Hematopoietic multipotent progenitor cell treated with erythropoietin and hydrocortisone succinate and interleukin-3 and kit ligand, for 4 days (in vitro differentiated cells): ENCODE measurements at regions not wholly inside any gene's neighbourhood (a gene's known extent, or its start where the extent isn't known, plus 50 kb on each side); places are given as distances from the start of the nearest gene placed in this dataset.

Experiments
- DNase-seq: peaks from one replicate; pipeline ENCODE4 v3.0.0-alpha.2; 2015

DNA sequence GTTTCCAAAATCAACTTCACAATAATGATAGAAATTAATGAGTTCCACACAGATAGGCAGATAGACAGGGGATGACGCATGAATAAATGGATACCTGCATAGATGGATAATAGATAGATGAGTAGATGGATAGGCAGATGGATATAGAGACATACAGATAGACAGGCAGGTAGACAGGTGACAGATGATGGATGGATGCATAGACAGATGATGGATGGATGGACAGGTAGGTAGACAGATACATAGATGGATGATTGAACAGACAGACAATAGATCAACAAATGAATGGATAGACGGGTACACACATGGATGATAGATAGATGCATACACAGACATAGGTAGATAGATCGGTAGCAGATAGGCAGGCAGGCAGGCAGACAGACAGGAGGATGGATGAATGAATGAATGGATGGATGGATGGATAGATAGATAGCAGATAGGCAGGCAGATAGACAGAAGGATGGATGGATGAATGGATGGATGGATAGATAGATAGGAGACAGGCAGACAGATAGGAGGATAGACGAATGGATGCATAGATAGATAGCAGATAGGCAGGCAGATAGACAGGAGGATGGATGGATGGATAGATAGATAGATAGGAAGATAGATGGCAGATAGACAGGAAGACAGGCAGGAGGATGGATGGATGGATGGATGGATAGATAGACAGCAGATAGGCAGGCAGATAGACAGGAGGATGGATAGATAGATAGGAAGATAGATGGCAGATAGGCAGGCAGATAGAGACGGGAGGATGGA lies 142.5 kb downstream of the RBFOX3 start:
- DNase-seq = no peak

DNA sequence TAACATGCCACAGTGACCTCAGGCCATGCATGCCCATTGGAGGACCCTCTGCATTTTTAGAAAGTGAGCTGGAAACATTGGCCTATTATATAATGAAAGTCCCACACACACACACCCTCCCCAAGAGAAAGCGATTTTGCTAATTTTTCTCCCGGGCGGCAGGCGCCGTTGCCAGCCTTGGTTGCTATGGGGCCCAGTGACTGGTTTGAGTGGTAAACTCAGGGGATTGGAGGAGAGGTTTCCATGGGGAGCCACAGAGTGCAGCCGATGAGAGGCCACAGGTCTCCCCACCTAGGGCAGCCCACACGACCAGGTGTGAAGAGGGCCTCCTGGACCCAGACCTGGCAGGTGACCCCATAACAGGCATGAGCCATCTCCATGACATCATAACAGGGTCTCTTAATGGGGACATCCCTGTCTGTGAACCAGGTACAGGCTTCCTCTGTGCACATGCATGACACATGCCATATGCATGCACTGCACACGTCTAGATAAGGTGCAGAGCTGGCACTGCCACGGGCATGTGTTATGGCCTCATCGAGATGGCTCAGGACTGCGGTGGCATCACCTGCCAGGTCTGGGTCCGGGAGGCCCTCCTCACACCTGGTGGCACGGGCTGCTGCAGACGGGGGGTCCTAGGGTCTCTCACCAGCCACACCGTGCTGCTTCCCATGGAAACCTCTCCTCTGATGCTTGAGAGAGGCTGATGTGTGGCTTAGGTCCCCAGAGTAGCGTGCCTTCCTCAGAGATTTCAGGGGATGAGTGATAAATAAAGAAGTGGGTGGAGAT lies 144.1 kb downstream of the RBFOX3 start:
- no peak for DNase-seq

DNA sequence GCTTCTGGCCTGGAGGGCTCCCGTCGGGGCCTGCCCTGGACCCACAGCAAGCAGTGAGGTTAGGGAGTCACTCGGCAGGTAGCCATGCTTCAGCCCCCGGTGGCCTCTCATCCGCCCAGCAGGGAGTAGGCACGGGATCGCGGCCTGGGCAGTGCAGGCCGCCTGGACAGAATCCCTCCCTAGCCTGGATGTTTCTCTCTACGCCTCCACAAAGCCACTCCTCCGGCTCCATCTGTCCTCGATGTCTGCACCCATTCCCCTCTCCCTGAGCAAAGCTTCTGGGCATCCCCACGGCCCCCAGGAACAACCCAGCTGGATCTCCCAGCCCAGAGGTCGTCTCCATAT lies 145.2 kb downstream of the RBFOX3 start:
- no peak for DNase-seq

DNA sequence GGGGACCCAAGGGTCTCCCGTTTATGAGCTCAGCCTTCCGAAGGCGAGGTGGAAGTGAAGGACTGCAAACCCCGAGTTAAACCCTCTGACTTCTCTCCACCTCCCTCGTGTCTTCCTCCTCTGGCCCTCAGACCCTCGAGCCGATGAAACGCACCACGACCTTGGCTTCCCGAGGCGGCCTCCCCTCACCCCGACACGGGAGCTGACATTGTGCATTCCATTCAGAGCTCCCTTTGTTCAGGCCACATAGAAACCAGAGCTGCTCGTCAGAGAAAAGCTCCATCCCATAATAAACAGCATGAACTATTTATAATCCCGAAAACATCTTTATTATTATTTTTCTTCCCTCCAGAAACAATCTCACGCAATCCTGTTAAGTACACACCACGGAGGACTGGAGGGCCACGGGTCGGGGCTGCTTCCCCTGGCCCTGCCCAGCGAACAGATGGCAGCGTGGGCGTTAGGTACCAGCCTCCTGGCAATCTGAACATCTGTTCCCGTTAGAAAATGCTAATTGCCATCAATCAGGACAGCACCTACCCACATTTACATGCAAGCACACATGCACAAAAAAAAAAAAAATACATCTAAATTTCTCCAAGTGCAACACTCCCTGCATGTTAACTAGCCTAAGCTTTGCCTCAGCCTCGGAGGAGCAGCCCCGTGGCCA lies 145.7 kb downstream of the RBFOX3 start:
- DNase-seq = no peak

DNA sequence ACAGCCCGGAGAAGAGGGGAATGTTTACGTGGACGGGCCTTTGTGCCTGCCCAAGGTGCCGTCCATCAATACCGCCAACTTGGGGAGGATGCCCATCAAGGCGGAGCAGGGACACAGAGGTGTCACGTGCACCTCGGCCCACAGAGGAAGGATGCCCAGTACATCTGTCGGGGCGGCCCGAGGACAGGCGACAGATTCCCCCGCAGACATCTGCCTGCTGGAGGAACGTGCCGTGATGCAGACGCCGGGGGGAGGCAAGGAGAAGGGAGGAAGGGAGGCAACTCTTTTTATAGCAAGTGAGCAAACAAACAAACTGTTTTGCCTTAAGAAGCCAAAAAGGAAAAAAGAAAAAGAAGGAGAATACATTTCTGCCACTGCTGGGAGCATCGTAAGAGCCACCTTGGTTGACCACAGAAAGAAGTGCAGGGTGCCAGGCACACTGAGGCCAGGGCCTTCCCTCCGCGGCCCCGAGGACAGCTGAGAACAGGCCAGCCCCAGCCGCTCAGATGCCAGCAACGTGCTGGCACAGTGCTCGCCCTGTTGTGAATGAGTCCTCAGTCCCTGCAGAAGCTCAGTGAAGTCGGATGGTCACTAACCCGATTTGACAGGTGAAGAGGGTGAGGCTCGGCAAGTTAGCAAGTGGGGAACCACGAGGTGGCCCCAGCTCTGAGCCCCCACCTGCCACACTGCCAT lies 146.4 kb downstream of the RBFOX3 start:
- no peak for DNase-seq

DNA sequence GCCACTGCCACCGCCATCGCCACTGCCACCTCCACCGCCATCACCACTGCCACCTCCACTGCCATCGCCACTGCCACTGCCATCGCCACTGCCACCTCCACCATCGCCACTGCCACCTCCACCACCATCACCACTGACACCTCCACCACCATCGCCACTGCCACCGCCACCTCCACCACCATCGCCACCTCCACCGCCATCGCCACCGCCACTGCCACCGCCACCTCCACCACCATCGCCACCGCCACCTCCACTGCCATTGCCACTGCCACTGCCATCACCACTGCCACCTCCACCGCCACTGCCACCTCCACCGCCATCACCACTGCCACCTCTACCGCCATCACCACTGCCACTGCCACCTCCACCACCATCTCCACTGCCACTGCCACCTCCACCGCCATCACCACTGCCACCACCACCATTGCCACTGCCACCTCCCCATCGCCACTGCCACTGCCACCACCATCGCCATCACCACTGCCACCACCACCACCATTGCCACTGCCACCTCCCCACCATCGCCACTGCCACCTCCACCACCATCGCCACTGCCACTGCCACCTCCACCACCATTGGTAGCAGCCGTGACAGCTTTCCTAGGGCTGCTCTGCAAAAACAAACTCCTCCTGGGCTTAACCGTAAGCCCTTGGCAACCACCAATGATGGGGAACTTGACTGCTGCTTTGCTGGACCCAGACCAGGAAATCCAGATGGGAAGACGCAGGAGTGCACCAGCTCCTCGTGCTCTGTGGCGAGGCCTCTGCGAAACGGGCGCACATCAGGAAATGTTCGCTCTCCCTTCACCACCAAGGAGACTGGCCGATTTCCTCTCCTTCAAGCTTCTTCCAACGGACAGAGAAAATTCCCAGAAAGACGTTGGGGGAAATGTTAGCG lies 147.2 kb downstream of the RBFOX3 start:
- DNase-seq = no peak

DNA sequence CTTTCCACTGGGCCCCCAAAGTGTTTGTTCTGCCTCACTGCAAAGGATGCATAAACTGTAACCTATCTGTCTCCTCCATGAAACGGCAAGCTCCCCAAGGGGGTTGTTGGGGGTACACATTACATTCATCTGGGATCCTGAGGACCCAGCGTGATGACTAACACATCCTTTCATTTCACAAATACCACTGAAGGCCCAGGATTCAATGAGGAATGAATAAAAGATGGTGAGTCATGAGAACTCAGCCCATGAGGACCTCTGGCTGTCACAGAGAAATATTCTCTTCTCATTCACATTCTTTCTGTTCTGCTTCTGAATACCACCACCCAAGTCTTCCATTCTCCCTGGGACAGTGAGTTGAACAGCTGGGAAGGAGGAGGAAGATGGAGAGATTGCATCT lies 149.8 kb downstream of the RBFOX3 start:
- no peak for DNase-seq

DNA sequence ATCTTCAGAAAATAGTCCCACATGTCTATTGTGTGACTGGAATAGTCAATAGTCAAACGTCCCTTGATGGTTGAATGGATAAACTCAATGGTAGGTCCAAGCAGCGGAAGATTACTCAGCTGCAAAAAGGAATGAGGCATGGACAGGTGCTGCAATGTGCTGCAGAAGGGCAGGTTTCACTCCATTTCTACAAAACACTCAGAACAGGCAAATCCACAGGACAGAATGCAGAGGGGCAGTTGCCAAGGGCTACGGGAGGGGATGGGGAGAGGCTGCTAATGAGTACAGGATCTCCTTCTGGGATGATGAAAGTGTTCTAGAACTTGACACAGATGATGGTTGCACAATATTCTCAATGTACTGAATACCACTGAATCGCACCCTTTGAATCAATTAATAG lies 151.0 kb downstream of the RBFOX3 start:
- DNase-seq = no peak

DNA sequence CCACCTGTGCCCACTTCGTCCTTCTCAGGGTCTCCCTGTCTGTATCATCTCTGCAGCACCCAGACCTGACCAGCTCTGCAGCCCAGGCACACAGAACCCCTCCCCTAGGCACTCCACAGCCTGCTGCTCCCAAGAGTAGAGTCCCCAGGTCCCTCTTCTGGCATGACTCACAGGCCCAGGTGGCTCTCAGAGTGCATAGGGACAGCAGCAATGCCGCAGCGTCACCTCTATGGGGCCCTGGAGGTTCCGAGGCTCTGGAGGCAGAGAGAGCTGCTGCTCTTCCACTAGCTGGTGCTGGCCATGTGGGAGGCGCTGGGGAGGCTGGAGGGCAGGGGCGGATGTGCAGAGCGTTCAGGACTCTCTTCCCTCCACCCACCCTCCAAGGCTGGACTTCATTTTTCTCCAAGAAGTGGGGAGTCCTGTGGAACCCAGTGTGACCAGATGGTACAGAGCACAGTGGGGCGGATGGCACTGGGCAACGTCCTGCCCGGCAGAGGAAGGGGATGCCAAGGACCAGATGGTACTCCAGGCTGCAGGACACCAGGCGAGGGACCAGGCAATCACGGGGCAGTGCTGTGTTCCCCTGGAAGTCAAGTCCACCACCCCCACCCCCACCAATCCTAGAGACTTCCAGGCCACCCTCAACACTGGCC lies 151.7 kb downstream of the RBFOX3 start:
- no peak for DNase-seq

DNA sequence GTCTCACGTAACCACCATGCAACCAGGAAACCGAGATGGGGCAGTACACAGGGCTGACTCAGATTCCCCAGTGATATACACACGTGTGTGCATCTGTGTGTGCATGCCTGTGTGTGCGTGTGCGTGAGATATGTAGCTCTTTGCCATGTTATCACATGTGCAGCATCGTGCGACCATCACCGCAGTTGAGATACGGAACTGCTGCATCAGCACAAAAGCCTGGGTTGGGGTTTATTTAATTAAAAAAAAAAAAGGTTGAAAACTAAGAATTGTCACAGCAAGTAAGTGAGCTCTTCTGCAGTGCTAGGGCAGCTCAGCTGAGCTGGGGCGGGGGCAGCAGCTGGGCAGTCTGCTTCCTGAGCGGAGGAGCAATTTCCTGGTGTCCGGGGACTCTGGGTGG lies 152.5 kb downstream of the RBFOX3 start:
- DNase-seq = no peak

DNA sequence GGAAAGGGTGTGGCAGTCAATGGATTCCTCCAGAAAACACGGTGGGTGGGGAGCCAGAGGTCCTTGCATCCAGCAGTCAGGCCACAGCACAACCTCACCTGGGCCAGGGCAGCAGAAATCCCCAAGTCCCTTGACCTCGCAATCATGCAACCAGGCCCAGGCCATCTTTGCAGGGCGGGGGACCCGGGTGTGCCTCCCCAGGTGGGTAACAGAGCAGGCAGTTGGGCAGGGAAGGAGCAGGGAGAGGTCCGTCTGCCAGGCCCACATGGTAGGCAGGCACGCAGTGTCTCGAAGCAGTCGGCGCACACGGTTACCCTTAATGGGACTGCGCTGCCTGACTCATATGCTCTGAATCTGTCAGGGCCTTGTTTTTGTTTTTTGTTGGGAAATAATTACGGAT lies 153.0 kb downstream of the RBFOX3 start:
- no peak for DNase-seq

DNA sequence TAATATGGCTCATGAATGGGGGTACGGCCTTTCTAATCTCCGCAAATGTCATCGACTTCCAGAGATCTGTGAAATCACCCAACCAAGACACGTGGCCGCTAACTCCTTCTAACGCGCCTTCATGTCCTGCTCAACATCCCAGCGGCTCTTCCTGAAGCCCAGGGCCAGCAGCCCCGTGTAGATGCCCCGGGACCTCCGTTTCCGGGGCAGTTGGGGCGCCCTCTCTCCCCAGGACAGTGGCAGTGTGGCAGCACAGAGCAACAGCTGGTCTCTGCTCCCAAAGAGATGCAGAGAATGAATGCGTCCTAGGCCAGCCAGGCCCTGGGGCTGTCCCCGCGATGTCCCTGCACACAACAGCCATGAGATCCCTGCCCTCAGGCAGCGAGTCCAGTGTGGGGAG lies 153.5 kb downstream of the RBFOX3 start:
- no peak for DNase-seq

DNA sequence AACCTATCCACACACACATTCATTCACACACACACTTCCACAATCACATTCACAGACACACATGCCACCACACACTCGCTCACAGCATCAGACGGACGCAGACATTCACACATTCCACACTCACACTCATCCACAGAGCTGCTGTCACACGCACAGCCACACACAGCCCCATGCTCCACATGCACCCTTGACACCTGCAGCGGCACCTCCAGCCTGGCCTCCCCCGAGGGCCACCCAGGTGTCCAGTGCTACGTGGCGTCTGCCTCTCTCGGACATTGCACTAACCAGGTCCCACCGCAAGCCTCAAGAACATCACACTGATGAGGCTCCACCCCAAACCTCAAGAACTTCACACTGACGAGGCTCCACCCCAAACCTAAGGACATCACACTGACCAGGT lies 155.2 kb downstream of the RBFOX3 start:
- DNase-seq = no peak

DNA sequence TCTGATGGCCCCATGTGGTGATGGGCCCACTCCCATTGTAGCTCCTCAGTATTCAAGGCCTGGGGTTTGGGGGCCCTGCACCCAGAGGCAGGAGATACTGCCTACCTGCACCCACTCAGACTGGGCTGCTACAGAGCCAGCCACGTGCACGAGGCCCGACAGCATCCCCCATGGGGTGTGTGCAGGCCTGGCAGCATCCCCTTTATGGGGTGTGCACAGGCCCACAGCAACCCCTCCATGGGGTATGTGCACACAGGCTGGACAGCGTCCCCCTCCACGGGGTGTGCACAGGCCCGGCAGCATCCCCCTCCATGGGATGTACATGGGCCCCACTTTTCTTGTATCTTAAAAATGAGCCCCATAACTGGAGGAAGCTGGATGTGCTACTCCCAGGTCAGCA lies 156.0 kb downstream of the RBFOX3 start:
- DNase-seq = no peak

DNA sequence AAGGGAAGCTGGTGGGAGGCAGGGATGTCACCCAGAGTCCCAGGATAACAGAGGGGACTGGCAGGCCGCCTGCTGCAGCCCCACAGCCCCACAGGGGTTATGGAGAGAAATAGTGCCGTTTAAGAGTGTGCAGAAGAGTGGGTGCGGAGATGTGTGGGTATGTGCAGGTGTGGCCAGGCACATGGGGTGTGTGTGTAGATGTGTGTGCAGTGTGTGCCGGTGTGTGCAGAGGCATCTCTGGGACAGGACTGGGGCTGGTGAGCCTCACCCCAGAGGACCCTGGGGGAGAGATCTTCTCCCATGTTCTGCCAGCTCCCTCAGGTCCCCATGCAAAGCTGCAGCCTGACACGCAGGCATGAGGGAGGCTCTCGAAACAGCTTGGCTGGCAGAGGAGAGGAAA lies 157.4 kb downstream of the RBFOX3 start:
- DNase-seq = no peak

DNA sequence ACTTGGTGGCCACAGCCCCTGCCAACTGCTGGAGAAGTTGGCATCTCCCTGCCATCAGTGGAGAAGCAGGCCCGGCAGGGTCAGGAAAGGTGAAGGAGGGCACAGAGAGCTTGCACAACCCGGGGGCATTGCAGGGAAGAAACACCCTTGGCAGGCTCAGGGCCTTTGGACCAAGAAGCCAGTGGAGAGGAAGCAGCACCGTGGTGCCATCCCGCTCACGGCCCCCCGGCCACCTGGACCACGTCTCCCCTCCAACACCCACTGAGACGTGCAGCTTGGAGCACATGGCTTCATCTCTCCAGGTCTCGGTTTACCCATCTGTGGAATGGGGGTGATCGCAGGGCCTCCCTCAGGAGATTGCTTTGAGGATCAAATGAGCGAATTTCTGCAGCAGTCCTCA lies 158.1 kb downstream of the RBFOX3 start:
- DNase-seq = no peak

DNA sequence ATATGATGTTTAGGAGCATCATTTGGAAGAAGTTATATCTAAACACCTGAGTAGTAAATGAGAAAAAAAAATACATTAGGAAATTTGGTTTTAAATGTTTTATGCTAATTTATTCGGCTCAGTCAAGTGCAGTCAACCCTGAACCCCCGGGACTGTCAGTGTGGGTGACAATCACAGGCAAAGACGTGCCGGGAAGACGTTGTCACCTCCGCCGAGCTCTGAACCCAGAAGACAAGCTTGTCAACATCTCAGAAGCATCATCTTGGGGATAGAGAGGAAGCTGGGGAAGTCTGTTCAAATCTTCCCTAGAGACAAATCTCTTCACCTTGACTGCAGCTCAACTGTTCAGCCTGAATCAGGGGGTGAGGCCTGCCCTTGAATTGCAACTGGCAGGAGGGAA lies 159.7 kb downstream of the RBFOX3 start:
- no peak for DNase-seq

DNA sequence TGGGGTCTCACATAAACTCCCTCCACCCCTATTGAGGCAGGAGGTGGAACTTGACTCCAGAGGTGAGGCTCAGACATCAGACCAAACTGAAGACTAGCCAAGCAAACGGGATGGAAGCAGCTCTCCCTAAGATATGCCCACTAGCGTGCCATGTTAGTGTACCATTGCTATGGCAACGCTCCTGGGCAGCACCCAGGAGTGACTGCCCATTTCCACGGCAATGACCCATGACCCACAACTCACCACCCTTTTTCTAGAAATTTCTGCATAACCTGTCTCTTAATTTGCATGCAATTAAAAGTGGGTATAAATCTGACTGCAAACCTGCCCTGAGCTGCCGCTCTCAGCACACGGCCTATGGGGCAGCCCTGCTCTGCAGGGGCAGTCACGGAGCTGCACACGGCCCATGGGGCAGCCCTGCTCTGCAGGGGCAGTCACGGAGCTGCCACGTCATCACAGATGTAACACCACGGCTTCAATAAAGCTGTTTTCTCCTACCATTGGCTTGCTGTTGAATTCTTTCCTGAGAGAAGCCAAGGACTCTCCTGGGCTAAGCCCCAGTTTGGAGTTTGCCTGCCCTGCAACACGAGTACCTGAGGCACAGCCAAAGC lies 164.3 kb downstream of the RBFOX3 start:
- DNase-seq = no peak

DNA sequence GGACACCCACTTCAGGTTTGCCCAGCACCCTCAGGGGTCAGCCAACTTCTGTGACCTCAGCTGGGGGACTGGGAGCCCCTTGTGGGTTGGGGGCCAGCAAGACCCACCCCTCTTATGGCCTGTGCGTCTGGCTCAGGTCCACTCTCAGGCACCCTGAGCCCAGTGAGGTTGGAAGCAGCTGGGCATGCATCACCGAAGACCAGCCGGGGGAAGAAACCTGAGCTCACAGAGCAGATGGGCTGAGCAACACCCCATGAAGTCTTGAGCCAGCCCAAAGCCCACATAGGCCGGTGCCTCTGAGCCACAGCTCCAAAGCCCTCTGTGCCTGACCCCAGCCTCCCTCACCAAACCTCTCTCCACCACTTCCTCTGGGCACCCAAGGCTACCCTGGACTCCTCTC lies 166.7 kb downstream of the RBFOX3 start:
- DNase-seq = no peak

DNA sequence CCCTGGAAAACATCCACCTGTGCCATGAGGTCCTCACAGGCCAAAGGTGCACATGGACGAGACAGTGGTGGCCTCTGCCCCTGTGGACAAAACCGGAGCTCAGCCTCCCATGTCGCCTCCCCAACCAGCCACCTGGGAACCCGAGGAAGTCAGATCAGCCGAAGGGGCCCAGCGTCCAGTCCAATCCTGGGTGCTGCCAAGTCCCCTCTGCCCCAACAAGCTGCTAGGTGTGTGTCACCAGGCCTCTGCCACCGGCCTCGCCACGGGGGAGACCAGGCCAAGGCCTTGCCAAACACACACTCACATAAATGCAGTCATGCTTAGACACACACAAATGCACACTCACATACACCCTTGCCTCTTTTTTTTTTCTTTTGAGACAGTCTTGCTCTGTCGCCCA lies 167.8 kb downstream of the RBFOX3 start:
- DNase-seq = no peak

DNA sequence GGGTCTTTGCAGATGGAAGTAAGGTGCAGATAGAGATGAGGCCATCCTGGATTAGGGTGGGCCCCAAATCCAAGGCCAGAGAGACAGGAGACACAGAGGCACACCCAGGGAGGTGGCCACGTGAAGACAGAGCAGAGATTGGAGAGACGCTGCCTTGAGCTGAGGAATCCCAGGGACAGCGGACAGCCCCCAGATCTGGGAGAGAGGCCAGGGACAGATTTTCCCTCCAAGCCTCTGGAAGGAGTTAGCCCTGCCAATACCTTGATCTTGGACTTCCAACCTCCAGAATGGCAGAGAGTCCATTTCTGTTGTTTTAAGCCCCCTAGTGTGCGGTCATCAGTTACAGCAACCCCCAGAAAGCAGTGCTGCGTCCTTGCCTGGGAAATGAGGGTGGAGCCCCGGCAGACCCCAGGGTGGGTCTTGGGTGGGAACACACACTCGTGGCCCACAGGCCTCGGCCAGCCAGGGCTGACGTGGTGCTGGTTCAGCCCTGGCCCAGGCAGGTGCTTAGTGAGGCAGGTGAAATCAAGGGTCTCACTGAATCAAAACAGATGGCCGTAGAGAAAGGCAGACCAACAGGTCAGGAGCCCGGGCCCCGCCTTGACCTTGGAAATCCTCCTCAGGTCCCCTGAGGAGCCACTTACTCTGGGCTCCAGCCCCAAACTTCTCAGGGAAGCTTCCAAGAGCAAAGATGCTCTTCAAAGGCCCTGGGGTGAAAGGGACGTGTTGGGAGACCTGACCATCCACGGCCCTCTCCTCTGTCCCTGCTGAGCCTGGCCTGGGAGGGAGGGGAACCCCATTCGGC lies 169.3 kb downstream of the RBFOX3 start:
- DNase-seq = no peak
